Muscle layer of duodenum (tissue), 2 donors: ENCODE measurements at regions not wholly inside any gene's neighbourhood (a gene's known extent, or its start where the extent isn't known, plus 50 kb on each side); places are given as distances from the start of the nearest gene placed in this dataset.
"Not testable (repeated sequence)": the region's sequence is repeated elsewhere in the genome, so short reads cannot be mapped to it uniquely, and the experiment has no call there.

Source experiments
- H3K27ac ChIP-seq: one replicate; pipeline ENCODE4 v1.7.0; 2013; ENCODE audit warnings: mild to moderate bottlenecking, low read length
- H3K27me3 ChIP-seq: one replicate; pipeline ENCODE4 v1.7.0; 2013; ENCODE audit warnings: low read depth, mild to moderate bottlenecking, control low read depth, low read length
- H3K36me3 ChIP-seq, 2 donors: one replicate each; pipeline ENCODE4 v1.7.0; 2013; ENCODE audit warnings: low read length in 2 of 2, control low read depth in 1 of 2, mild to moderate bottlenecking in 1 of 2; ENCODE audit not compliant: insufficient read depth in 2 of 2, control insufficient read depth in 1 of 2
- H3K4me1 ChIP-seq, 2 donors: one replicate each; pipeline ENCODE4 v1.7.0; 2013; ENCODE audit warnings: low read length in 2 of 2, mild to moderate bottlenecking in 2 of 2, control low read depth in 1 of 2, moderate library complexity in 1 of 2; ENCODE audit not compliant: insufficient read depth in 2 of 2, control insufficient read depth in 1 of 2
- H3K4me3 ChIP-seq, 2 donors: one replicate each; pipeline ENCODE4 v1.7.0; 2013; ENCODE audit warnings: low read length in 2 of 2, low read depth in 1 of 2, mild to moderate bottlenecking in 1 of 2
- H3K9me3 ChIP-seq, 2 donors: one replicate each; pipeline ENCODE4 v1.7.0; 2013; ENCODE audit warnings: low read length in 2 of 2, control low read depth in 1 of 2, mild to moderate bottlenecking in 1 of 2; ENCODE audit not compliant: control insufficient read depth in 1 of 2
- donor health status: healthy.

- Histone ChIP-seq H3K27ac (no peak overlapping the region), H3K36me3 (no peaks in the 10 kb centered on the region), H3K4me1 (no peaks in the 10 kb centered on the region), H3K4me3 (no peak overlapping the region), H3K27me3 (no peaks in the 10 kb centered on the region), H3K9me3 (no peaks in the 10 kb centered on the region)
Observed at GRCh38 chr10:15427843-15428414, 56.8 kb upstream of the FAM171A1 start.

GRCh38 chr10:15426558-15426957 is 55.5 kb upstream of the FAM171A1 start:
- Histone ChIP-seq H3K9me3 (no peaks in the 10 kb centered on the region), H3K4me1 (no peaks in the 10 kb centered on the region), H3K36me3 (no peaks in the 10 kb centered on the region), H3K27me3 (no peaks in the 10 kb centered on the region), H3K4me3 (no peak overlapping the region), H3K27ac (no peak overlapping the region)

GRCh38 chr10:15426115-15426514 is 55.0 kb upstream of the FAM171A1 start:
- H3K27me3 ChIP-seq = no peaks in the 10 kb centered on the region
- no peak overlapping the region for H3K27ac ChIP-seq
- no peak overlapping the region for H3K4me3 ChIP-seq
- no peaks in the 10 kb centered on the region for H3K36me3 ChIP-seq
- H3K9me3 ChIP-seq = no peaks in the 10 kb centered on the region
- H3K4me1 ChIP-seq = no peaks in the 10 kb centered on the region

GRCh38 chr10:15421875-15422274 is 50.8 kb upstream of the FAM171A1 start:
- not testable (repeated sequence) for H3K27me3 ChIP-seq, H3K4me1 ChIP-seq, H3K36me3 ChIP-seq, H3K9me3 ChIP-seq, H3K4me3 ChIP-seq, H3K27ac ChIP-seq
